HG03060 (cell line): ENCODE measurements at regions not wholly inside any gene's neighbourhood (a gene's known extent, or its start where the extent isn't known, plus 50 kb on each side); places are given as distances from the start of the nearest gene placed in this dataset.

Experiments used
- ATAC-seq: cut with Tn5 transposase; IDR thresholded peaks from one replicate; pipeline ENCODE4 v1.9.1; 2021; ENCODE audit warnings: low read depth, moderate number of reproducible peaks; ENCODE audit not compliant: unreplicated experiment

DNA sequence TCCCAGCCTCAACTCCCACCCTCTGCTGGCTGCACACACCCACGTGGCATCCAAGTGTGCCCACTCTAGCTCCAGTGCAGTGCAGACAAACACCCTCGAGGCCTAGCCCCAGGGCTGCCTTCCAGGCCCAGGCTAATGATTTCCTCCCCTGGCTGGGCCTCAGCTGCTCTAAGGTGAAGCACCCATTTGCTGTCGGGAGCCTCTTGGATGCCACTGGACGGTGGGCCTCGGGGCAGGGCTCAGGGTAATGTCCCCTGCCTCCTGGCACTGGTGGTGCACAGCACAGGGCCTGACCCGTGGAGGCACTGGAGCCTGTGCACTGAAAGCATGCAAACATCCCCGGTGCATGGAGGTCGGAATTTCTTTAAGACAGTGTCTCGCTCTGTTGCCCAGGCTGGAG is 635.2 kb downstream of the TBC1D22A start:
- no peak for ATAC-seq

DNA sequence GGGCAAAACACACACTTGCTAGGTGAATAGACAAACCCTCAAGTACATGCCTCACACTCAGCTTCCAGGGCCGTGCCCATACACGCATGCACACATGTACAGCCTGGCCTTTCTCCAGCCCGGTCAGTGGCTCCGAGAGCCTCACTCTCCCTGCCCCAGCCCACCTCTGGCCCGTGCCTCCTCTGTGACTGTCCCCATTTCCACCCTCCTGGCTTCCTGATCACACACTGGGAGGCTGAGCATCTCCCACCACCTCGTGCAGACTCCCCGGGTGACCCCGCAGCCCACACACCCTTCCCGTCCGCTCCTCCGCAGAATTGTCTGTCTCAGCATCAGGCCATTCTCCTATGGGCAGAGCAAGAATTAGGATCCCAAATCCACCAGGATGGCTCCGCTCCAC is 634.1 kb downstream of the TBC1D22A start:
- no peak for ATAC-seq

DNA sequence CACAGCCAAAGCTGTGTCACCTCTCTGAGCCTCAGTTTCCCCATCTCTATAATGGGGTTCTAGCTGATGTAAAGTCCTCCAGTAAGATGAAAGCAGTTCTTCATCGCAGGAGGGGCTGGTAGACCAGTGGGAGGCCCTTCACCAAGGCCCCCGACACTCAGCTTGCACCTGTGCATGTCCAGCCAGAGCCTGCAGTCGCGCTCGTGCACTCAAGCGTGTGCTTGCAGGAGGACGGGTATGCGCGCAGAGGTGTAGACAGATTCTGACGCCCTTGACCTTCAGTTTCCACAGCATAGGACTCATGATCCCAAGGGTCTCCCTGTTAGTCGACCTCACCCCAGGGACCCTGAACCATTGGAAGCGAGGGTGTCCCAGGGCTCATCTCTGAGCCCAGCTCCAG is 633.7 kb downstream of the TBC1D22A start:
- ATAC-seq = no peak

DNA sequence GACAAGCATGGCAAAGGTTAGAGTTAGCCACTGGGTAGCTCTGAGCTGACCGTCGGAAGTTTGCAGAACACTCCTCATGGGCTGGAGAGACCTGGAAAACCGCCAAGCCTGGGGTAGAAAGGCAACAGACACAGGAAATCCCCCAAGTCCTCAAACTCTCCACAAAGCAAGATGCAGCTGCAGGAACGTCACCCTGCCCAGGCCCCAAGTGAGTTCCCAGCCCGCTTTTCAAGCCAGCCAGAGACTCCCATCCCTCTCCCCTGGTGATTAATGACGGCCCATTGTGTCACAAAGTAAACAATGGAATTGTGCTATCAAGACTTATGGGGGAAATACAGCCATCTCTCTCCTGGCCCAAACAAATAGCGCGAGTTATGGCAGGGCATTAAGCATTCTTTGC is 633.0 kb downstream of the TBC1D22A start:
- ATAC-seq = no peak

DNA sequence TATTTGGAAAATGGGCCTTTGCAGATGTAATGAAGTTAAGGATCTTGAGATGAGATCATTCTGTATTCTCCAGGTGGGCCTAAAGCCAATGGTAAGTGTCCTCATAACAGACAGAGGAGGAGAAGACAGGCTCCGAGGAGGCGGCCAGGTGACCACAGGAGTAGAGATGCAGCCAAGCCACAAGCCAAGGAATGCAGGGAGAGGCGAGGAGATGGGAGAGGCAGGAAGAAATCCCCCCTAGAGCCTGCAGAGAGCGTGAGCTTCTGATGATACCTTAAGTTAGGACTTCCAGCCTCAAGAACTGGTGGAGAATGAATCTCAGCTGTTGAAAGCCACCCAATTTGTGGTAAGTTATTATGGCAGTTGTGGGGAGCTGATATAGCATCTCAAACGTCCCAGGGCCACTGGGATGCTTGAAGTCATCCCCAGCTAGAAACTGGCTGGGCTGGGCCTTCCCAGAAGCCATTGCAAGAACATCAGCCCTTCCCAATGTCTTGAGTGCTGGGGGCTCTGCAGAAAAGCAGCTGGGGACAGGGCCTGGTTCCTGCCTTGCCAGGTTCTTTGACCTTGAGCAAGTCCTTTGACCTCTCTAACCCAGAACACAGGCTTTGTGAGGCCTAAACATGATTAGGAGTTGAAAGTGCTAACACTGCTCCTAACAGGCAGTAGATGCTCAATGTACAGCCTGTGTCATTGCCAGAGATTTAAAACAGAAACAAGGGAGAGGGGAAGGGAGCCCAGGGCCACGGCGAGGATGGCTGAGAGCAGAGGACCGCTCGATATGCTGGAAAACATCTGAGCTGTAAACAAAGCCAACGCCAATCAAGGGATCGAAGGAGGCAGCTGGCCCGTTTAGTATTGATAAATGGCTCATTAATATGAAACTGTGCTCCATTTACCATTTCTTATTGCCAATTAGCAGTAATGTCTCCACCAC is 632.3 kb downstream of the TBC1D22A start:
- no peak for ATAC-seq

DNA sequence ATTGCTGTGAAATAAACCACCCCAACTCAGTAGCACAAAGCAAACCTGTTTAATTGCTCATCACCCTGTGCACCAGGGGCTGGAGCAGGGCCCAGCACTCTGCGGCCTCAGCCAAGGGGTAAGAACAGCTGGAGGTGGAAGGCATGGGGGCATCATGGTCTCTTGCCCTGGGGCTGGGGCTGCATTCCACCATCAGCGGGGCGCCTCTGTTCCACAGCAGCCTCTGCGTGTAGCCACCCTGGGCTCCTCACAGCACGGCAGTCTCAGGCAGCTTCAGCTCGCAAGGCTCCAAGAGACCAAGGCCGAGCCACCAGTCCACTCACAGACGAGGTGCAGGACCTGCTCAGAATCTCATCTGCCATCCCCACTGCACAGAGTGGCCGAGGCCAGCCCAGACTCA is 630.7 kb downstream of the TBC1D22A start:
- no peak for ATAC-seq

DNA sequence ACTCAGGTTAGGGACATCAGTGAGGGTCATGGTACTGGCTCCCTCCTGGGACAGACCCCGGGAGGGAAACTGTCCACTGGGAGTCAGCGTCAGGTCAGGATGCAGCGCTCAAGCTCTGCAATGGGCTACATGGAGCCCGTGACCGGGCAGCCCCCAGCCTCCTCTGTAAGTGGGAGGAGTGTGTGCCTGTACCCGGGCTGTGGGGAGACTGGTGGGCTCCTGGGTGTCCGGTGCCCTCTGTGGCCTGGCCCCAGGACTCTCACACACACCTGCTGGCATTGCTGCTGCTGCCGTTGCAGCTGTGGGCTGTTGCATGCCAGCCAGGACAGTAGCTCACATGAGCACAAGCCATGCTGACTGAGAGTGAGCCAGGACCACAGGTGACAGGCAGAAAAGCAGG is 630.3 kb downstream of the TBC1D22A start:
- ATAC-seq = no peak

DNA sequence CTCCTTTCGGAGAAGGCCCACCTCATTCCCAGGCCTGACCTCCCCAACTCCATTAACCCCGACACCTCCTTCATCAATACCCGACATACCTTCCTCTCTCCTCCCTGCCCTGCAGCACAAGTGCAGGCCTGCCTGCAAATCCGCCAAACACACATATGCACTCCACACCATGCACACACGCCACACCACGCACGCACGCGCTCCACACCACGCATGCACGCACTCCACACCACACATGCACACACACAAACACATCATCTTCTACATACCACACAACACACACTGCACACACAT is 629.6 kb downstream of the TBC1D22A start:
- no peak for ATAC-seq

DNA sequence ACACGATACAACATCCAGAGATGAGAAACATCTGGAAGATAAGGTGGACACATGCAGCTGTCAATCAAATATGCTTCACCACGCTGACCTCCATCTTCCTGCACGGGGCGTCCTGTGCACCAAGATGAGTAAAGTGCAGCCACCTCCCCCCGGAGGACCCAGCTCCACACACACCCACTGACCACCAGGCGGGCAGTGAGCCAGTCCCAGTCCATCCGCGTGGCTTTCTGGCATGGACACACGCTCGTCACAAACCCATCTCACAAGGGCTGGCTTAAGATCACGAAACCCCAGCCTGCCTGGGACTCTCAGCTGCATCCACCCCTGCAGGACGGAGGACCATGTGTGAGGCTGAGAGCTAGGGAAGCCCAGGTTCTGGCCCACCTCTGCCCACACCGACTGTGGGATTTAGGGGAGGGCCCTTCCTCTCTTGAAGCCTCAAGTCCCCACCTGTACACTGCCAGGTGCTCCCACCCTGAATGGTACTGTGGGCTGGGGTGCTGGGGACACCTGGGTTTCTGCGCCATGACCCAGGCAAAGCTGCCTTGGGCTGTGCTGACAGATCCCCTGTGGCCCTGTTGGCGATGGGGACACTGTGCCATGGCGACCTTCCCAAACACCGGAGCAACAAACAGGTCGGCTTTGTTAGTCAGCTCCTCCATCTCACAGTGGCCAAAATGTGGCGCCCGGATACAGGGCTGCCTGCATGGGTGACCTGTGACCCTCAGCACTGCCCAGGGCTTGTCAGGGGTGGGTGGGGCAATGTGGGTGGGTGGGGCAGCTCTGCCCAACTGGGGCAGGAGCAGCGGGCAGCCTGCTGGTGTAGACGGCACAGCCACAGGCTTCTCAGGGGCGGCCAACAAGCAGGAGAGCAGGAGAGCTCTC is 629.0 kb downstream of the TBC1D22A start:
- ATAC-seq = no peak

DNA sequence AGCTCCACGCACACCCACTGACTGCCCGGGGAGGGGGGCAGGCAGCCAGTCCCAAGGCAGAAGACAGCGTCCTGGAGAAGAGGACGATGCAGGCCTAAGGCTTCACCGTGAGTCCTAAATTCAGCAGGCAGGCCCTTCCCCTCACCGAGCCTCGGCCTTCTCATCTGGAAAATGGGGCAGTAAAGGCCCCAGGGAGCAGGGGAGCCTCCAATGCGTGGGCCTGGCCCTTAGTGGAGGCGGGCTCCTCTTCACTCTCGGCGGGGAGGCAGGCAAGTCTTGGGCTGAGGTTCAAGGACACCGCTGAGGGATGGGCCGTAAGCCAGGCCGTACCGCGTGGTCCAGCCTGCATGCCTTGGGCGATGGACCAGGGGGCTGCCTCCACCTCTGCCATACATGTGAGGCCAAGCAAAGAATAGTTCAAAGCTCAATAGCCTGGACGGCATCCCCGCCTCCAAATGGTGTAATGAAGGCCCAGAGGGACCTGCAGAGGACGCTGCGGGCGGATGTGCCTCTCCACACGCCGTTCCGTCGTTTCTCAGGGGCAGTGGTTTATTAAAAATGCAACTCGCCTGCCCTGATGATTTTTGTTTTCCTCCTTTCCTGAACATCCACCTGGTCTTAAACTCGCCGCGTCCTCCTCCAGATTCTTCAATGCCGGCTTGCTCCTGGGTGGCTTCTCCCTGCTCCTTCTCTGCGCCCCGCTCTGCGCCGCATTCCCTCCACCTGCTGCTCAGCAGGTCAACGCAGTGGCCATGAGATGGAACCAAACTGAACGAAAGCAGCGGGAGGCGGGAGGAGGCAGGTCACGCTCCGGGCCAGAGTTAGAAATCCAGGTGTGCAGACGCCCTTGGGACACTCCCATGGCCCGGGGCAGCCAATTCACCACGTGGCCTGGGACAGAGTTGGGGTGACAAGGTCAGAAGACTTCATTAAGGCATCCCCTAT is 627.8 kb downstream of the TBC1D22A start:
- ATAC-seq = no peak

DNA sequence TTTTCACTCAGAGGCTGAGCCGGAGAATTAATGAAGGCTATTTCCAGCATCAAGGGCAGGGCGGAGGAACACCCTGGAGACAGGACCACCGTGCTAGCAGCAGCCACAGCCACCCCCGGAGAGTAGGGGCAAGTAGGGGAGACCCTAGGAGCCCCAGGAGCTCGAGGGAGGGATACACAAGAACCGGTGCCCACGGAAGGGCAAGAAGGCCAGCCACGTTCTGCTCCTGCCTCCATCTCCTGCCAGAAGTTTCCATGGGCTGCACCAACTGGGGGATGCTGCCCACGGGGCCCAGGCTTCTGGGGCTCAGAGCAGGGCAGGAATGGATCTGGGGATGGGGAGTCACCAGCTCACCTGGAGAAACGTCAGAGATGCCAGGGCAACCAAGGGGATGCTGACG is 626.8 kb downstream of the TBC1D22A start:
- no peak for ATAC-seq

DNA sequence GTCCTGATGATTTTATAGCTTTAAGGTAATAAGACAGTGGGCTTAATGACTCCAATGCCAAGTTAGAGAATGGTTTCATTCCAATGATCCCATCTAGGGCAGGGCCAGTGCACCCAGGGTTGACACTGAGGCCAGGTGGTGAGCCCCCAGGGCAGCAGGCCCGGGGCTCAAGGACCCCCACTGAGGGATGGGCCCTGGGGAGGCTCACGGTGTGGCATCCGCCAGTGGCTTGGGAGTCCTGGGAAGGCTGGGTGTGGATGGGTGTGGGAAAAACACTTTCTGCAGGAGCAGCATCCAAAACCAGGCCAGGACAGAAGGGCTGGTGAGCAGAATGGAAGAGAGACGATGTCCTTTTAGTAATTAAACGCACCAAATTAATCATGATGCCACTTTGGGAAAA is 626.3 kb downstream of the TBC1D22A start:
- no peak for ATAC-seq

DNA sequence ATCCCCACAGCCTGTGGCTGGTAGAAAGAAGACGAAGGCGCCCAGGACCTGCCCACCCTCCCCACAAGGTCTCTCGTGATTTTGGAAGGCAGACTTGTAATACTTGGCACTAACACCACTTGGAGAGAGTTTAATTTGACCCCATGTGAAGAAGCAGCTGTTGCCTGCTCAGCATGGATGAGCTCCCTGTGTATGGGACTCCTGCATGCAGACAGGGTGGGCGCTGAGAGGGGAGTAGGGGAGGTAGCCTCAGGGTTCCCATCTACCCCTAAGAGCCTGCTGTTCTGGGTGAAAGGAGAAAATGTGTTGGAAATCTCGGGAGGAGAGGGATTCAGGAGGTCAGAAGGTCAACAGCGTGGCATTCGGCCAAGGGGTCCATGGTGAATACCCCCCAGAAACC is 625.9 kb downstream of the TBC1D22A start:
- no peak for ATAC-seq

DNA sequence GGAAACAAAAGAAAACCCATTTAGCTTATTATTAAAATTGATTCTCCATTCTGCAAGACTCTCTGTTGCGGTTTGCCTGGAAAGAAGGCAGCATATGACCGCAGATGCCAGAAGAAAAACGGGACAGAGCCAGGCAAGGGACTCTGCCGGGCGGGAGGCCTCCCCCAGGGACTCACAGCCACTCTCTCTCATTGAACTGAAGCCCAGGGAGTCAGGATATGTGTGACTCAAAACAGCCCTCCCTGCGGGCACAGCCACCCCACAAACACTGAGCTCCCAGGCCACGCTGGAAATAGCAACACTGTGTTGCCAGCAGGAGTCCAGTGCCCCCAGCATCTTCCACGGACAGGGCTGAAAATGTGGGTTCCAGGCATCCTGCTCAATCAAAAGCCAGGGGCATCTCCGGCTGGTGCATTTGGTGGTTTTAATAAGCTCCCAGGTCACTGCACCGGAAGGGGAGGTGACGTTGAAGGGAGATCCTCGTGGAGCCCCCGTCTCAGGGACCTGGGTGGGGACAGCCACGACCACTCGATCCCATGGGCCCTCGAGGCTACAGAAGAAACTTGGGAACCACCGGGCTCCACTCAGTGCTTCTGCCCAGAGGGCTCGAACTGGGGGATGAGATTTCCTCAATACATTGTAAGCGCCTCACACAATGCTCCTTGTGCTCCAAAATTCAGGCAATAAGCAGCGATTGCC is 624.5 kb downstream of the TBC1D22A start:
- ATAC-seq = no peak

DNA sequence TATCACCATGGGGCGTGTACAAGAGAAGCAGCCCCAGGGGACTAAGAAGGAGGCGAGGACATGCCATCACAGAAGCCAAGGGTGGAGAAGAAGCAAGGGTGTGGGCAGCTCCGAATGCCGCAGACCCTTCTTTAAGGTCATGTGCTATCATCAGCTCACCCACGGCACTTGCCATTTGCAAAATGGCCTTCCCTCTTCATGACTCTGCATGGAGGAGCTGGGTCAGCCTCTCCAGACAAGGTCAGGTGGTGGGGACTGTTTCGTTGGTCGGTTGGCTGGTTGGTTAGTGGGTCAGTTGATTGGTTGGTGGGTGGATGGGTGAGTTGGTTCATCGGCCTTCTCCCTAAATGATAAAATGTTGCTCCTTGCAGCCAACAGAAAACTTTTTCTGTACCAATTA is 622.5 kb downstream of the TBC1D22A start:
- ATAC-seq = no peak

DNA sequence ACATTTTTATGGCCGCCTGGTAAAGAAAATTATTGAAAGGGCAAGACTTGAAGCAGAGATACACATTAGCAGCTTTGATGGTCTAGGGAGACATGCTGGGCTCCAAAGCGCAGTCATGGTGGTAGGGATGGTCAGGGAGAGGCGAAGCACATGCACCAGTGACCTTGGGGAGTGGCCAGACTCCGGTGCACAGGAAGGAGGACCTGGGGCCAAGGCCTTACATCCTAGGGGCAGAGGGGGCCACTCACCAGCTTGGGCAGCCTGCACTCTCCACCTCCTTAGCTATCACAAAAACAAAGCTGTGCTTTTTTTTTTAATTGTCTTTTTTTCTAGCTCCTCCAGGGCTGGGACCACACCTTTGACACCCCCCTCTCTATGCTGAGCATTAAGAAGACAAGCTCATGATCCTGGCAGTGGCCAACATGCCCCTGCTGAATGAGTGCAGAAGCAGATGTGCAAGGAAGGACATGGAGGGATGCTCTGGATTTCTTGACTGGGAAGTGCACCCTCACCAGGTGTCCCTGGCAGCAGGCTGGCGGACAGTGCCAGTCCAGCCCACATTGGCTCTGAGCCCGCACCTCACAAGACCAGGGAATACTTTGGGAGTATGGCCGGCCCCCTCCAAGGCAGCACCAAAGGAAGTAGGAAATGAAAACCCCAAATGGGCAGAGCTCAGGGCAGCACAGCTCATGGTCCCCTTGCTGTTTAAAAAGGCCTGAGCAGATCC is 619.9 kb downstream of the TBC1D22A start:
- no peak for ATAC-seq

DNA sequence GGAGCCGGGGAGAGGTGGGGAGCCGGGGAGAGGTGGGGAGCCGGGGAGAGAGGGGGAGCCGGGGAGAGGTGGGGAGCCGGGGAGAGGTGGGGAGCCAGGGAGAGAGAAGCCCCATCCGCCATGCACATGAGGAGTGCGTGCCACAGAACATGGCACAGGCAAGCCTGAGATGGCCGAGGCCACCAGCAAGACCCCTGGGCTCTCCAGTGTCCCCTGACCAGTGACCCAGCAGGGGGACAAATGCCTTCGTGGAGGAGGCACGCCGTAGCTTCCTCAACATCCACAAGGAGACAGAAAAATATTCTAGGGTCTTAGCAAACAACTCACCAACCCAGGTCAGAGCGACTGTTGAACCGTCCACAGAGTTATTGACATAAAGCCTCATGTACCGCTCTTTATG is 618.8 kb downstream of the TBC1D22A start:
- no peak for ATAC-seq

DNA sequence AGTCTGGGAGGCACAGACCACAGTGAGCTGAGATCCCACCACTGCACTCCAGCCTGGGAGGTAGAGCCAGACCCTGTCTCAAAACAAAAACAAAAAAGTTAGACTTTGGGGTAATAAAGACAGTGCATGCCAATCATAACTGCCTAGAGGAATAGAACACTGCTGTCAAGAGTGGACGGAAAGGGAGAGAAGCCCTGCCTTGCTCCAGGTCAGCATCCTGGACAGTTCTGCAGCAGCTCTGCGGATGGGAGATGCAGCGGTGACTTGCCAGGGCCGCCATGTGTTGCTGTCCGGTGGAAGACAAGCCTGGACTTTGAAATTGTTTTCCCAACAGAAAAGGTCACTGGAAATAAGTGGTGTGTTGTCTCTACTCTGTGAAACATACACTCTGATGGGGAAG is 618.2 kb downstream of the TBC1D22A start:
- ATAC-seq = no peak

DNA sequence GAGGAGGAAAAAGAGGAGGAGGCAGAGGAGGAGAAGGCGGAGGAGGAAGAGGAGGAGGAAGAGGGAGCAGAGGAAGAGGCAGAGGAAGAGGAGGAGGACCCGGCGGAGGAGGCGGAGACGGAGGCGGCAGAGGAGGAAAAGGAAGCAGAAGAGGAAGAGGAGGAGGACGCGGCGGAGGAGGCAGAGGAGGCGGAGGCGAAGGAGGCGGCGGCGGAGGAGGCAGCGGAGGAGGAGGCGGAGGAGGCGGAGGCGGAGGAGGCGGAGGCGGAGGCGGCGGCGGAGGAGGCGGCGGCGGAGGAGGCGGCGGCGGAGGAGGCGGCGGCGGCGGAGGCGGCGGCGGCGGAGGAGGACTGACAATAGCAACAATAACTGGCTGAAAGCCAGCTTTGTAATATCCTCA is 616.6 kb downstream of the TBC1D22A start:
- no peak for ATAC-seq
